ENCODE measurements at regions not wholly inside any gene's neighbourhood (a gene's known extent, or its start where the extent isn't known, plus 50 kb on each side); places are given as distances from the start of the nearest gene placed in this dataset.

GRCh38 chr20:40307997-40308396 is 381.0 kb downstream of the MAFB start:
- no peak for DNase-seq (ENCODE audit: extremely low read depth, low read depth)
- TF ChIP-seq CTCF (IDR thresholded peaks at IDR 0.05; ENCODE audit: low read depth, low read length), result no peak

- TF ChIP-seq CTCF (IDR thresholded peaks at IDR 0.05; ENCODE audit: low read depth, low read length), result no peak
- DNase-seq (ENCODE audit: extremely low read depth, low read depth), result no peak
These were observed 381.8 kb downstream of the MAFB start for GRCh38 chr20:40307268-40307667.

- no peak for DNase-seq (ENCODE audit: extremely low read depth, low read depth)
- TF ChIP-seq CTCF (IDR thresholded peaks at IDR 0.05; ENCODE audit: low read depth, low read length), result no peak
These were observed 383.7 kb downstream of the MAFB start for GRCh38 chr20:40305303-40305702.

- DNase-seq (ENCODE audit: extremely low read depth, low read depth), result no peak
These were observed 384.9 kb downstream of the MAFB start for GRCh38 chr20:40304119-40304613.

GRCh38 chr20:40294747-40295146 is 394.3 kb downstream of the MAFB start:
- no peak for TF ChIP-seq CTCF (IDR thresholded peaks at IDR 0.05; ENCODE audit: low read depth, low read length)
- no peak for DNase-seq (ENCODE audit: extremely low read depth, low read depth)

More at GRCh38 chr20:40304119-40304613, 384.9 kb downstream of the MAFB start:
- no peak for TF ChIP-seq CTCF (IDR thresholded peaks at IDR 0.05; ENCODE audit: low read depth, low read length)

- DNase-seq (ENCODE audit: extremely low read depth, low read depth), result no peak
- no peak for TF ChIP-seq CTCF (IDR thresholded peaks at IDR 0.05; ENCODE audit: low read depth, low read length)
These were observed 394.9 kb downstream of the MAFB start for GRCh38 chr20:40294175-40294574.

- no peak for TF ChIP-seq CTCF (IDR thresholded peaks at IDR 0.05; ENCODE audit: low read depth, low read length)
- no peak for DNase-seq (ENCODE audit: extremely low read depth, low read depth)
These were observed 395.3 kb downstream of the MAFB start for GRCh38 chr20:40293740-40294139.
